ENCODE measurements at regions not wholly inside any gene's neighbourhood (a gene's known extent, or its start where the extent isn't known, plus 50 kb on each side); places are given as distances from the start of the nearest gene placed in this dataset.

- H2AFZ ChIP-seq, result no peak overlapping the region
- H3K79me2 ChIP-seq, result no peaks in the 10 kb centered on the region
- no peak for TF ChIP-seq CTCF (IDR thresholded peaks at IDR 0.05)
- H3K9me3 ChIP-seq (ENCODE audit: control insufficient read depth, low read length), result peaks cover 3% of the 10 kb centered on the region
- H3K4me2 ChIP-seq (ENCODE audit: low read length), result no peak overlapping the region
- H3K27ac ChIP-seq, result no peak overlapping the region
- no peak overlapping the region for H3K9ac ChIP-seq
- no peak overlapping the region for H3K4me3 ChIP-seq (ENCODE audit: low read depth, low read length)
- no peaks in the 10 kb centered on the region for H3K4me1 ChIP-seq
- H3K27me3 ChIP-seq (ENCODE audit: control insufficient read depth, insufficient read depth, low read length), result no peaks in the 10 kb centered on the region
- no peaks in the 10 kb centered on the region for H3K36me3 ChIP-seq (ENCODE audit: control insufficient read depth, insufficient read depth, low read length)
Measured at GRCh38 chr10:83603708-83604107, 535.6 kb upstream of the GHITM start.

- Histone ChIP-seq H3K9me3 (ENCODE audit: control insufficient read depth, low read length) (peaks cover 3% of the 10 kb centered on the region), H3K27me3 (ENCODE audit: control insufficient read depth, insufficient read depth, low read length) (no peaks in the 10 kb centered on the region), H3K36me3 (ENCODE audit: control insufficient read depth, insufficient read depth, low read length) (no peaks in the 10 kb centered on the region), H3K27ac (no peak overlapping the region), H3K4me1 (no peaks in the 10 kb centered on the region), H3K4me3 (ENCODE audit: low read depth, low read length) (no peak overlapping the region), H3K79me2 (no peaks in the 10 kb centered on the region), H3K4me2 (ENCODE audit: low read length) (no peak overlapping the region), H2AFZ (no peak overlapping the region), H3K9ac (no peak overlapping the region)
- TF ChIP-seq CTCF (IDR thresholded peaks at IDR 0.05), result no peak
Measured at GRCh38 chr10:83605783-83606630, 533.3 kb upstream of the GHITM start.

GRCh38 chr10:83607959-83608745 lies 531.2 kb upstream of the GHITM start:
- no peaks in the 10 kb centered on the region for H3K4me1 ChIP-seq
- H2AFZ ChIP-seq, result no peak overlapping the region
- H3K9ac ChIP-seq, result no peak overlapping the region
- H3K9me3 ChIP-seq (ENCODE audit: control insufficient read depth, low read length), result peaks cover 3% of the 10 kb centered on the region
- H3K4me3 ChIP-seq (ENCODE audit: low read depth, low read length), result no peak overlapping the region
- no peaks in the 10 kb centered on the region for H3K36me3 ChIP-seq (ENCODE audit: control insufficient read depth, insufficient read depth, low read length)
- no peak overlapping the region for H3K27ac ChIP-seq
- no peaks in the 10 kb centered on the region for H3K27me3 ChIP-seq (ENCODE audit: control insufficient read depth, insufficient read depth, low read length)
- no peak for TF ChIP-seq CTCF (IDR thresholded peaks at IDR 0.05)
- H3K4me2 ChIP-seq (ENCODE audit: low read length), result no peak overlapping the region
- H3K79me2 ChIP-seq, result no peaks in the 10 kb centered on the region

GRCh38 chr10:83612050-83612449 lies 527.3 kb upstream of the GHITM start:
- Histone ChIP-seq H3K27me3 (ENCODE audit: control insufficient read depth, insufficient read depth, low read length) (no peaks in the 10 kb centered on the region), H3K4me2 (ENCODE audit: low read length) (no peak overlapping the region), H3K4me1 (no peaks in the 10 kb centered on the region), H3K79me2 (no peaks in the 10 kb centered on the region), H3K4me3 (ENCODE audit: low read depth, low read length) (no peak overlapping the region), H2AFZ (no peak overlapping the region), H3K9me3 (ENCODE audit: control insufficient read depth, low read length) (no peaks in the 10 kb centered on the region), H3K36me3 (ENCODE audit: control insufficient read depth, insufficient read depth, low read length) (no peaks in the 10 kb centered on the region), H3K9ac (no peak overlapping the region), H3K27ac (no peak overlapping the region)
- TF ChIP-seq CTCF (IDR thresholded peaks at IDR 0.05), result no peak

Data from parathyroid adenoma (tissue), 2 donors.